Peyer's patch (tissue), 4 donors: ENCODE measurements at regions not wholly inside any gene's neighbourhood (a gene's known extent, or its start where the extent isn't known, plus 50 kb on each side); places are given as distances from the start of the nearest gene placed in this dataset.

ENCODE experiments used
- POLR2A ChIP-seq, 2 donors: fragments of 450-650 bp; IDR thresholded peaks; one replicate each; pipeline ENCODE4 v1.5.1; 2017; ENCODE audit warnings: antibody characterized with exemption in 2 of 2, mild to moderate bottlenecking in 2 of 2, moderate library complexity in 2 of 2
- TF ChIP-seq, protein P1 (sequence below), 6 experiments: fragments of 450-650 bp in 4 of 6; fragments of 200-600 bp in 2 of 6; sonication (generic) in 1 of 6; IDR thresholded peaks; one replicate each; pipeline ENCODE4 v1.5.1; 2017 to 2019; ENCODE audit warnings: antibody characterized with exemption in 6 of 6, mild to moderate bottlenecking in 3 of 6, moderate library complexity in 1 of 6

DNA sequence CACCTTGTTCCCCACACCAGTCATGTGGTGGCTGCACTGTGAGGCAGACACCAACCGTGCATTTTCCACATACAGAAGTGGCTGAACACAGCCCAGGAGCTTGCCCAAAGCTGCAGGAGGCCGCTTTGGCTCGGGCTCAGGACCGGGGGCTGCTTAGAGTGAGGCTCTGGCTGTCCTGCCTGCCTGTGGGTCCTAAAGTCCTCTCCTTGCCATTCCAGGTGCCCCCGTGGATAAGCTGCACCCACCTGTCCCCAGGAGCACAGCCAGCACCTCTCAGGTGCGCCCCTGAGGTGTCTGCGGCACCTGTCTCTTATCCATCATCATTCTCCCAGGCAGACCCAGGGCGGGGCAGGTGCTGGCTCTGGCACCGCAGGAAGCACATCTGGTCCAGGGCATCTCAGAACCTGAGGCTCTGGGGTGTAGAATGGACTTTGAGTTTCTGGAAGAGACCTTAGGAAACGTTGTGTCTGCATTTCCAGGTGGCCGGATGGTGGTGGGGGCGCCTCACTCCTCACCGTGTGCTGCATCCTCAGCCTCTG lies 180.5 kb upstream of the ZNF469 start:
- TF ChIP-seq, protein P1, sequence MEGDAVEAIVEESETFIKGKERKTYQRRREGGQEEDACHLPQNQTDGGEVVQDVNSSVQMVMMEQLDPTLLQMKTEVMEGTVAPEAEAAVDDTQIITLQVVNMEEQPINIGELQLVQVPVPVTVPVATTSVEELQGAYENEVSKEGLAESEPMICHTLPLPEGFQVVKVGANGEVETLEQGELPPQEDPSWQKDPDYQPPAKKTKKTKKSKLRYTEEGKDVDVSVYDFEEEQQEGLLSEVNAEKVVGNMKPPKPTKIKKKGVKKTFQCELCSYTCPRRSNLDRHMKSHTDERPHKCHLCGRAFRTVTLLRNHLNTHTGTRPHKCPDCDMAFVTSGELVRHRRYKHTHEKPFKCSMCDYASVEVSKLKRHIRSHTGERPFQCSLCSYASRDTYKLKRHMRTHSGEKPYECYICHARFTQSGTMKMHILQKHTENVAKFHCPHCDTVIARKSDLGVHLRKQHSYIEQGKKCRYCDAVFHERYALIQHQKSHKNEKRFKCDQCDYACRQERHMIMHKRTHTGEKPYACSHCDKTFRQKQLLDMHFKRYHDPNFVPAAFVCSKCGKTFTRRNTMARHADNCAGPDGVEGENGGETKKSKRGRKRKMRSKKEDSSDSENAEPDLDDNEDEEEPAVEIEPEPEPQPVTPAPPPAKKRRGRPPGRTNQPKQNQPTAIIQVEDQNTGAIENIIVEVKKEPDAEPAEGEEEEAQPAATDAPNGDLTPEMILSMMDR (IDR thresholded peaks at IDR 0.05), result no peak
- no peak for TF ChIP-seq POLR2A (IDR thresholded peaks at IDR 0.05)
